Liver (tissue), 3 donors: ENCODE measurements at regions not wholly inside any gene's neighbourhood (a gene's known extent, or its start where the extent isn't known, plus 50 kb on each side); places are given as distances from the start of the nearest gene placed in this dataset.

Experiments
- CTCF ChIP-seq: fragments of 150-350 bp; IDR thresholded peaks from 2 replicates; pipeline ENCODE4 v1.5.1; 2017; ENCODE audit warnings: improper control_type of control experiment, low read depth, low read length; ENCODE audit not compliant: missing input control
- EGR1 ChIP-seq, 2 donors: IDR thresholded peaks; 2 replicates each; pipeline ENCODE4 v1.6.1; 2016 to 2018; ENCODE audit warnings: antibody characterized with exemption in 2 of 2, low read depth in 2 of 2
- JUND ChIP-seq, 2 donors: IDR thresholded peaks; 2 replicates each; pipeline ENCODE4 v1.6.1; 2016; ENCODE audit warnings: antibody characterized with exemption in 2 of 2
- MAX ChIP-seq: IDR thresholded peaks from 2 replicates; pipeline ENCODE4 v1.6.1; 2016; ENCODE audit warnings: antibody characterized with exemption
- REST ChIP-seq: IDR thresholded peaks from 2 replicates; pipeline ENCODE4 v1.6.1; 2016; ENCODE audit warnings: antibody characterized with exemption, mild to moderate bottlenecking
- RXRA ChIP-seq, 2 donors: IDR thresholded peaks; 2 replicates each; pipeline ENCODE4 v1.6.1; 2017 to 2018; ENCODE audit warnings: antibody characterized with exemption in 2 of 2, mild to moderate bottlenecking in 1 of 2
- SP1 ChIP-seq: IDR thresholded peaks from 2 replicates; pipeline ENCODE4 v1.6.1; 2018; ENCODE audit warnings: antibody characterized with exemption, mild to moderate bottlenecking
- TAF1 ChIP-seq: conservative IDR thresholded peaks from 2 replicates; pipeline ENCODE4 v1.6.1; 2016; ENCODE audit warnings: antibody characterized with exemption, mild to moderate bottlenecking
- YY1 ChIP-seq: IDR thresholded peaks from 2 replicates; pipeline ENCODE4 v1.6.1; 2016; ENCODE audit warnings: antibody characterized with exemption, mild to moderate bottlenecking
- ZBTB33 ChIP-seq: IDR thresholded peaks from 2 replicates; pipeline ENCODE4 v1.6.1; 2016; ENCODE audit warnings: antibody characterized with exemption
- donor health status: healthy.
- donor health status: healthy.

- TF ChIP-seq CTCF (no peak), MAX (no peak), TAF1 (no peak), ZBTB33 (no peak), REST (no peak), EGR1 (IDR thresholded peaks at IDR 0.05; ENCODE audit: low read depth in 2 of 2) (no peak), RXRA (IDR thresholded peaks at IDR 0.05) (no peak), SP1 (no peak), YY1 (no peak), JUND (IDR thresholded peaks at IDR 0.05) (no peak)
Measured at GRCh38 chr10:120683454-120683853, 167.7 kb upstream of the WDR11 start.
